KMS-11 (cell line): ENCODE measurements at regions not wholly inside any gene's neighbourhood (a gene's known extent, or its start where the extent isn't known, plus 50 kb on each side); places are given as distances from the start of the nearest gene placed in this dataset.

Experiments used
- H2AFZ ChIP-seq: fragments of 200-600 bp; sonication (generic); 2 replicates; pipeline ENCODE4 v1.6.1; 2016; ENCODE audit warnings: antibody characterized with exemption, mixed run types, low read depth
- H3K27ac ChIP-seq: fragments of 200-600 bp; sonication (generic); 2 replicates; pipeline ENCODE4 v1.6.1; 2016; ENCODE audit warnings: mild to moderate bottlenecking, mixed run types
- H3K27me3 ChIP-seq: fragments of 200-600 bp; sonication (generic); 2 replicates; pipeline ENCODE4 v1.6.1; 2017; ENCODE audit warnings: mild to moderate bottlenecking, low read depth, mixed run types, moderate library complexity; ENCODE audit not compliant: insufficient read depth
- H3K36me3 ChIP-seq: fragments of 200-600 bp; sonication (generic); 2 replicates; pipeline ENCODE4 v1.6.1; 2017; ENCODE audit warnings: mild to moderate bottlenecking, mixed run types; ENCODE audit not compliant: insufficient read depth
- H3K4me1 ChIP-seq: fragments of 200-600 bp; sonication (generic); 2 replicates; pipeline ENCODE4 v1.6.1; 2016; ENCODE audit warnings: mild to moderate bottlenecking, low read depth, mixed run types; ENCODE audit not compliant: poor library complexity, severe bottlenecking
- H3K4me2 ChIP-seq: fragments of 200-600 bp; sonication (generic); 2 replicates; pipeline ENCODE4 v1.7.0; 2016; ENCODE audit warnings: mild to moderate bottlenecking, mixed run types
- H3K4me3 ChIP-seq: fragments of 200-600 bp; sonication (generic); IDR thresholded peaks from 2 replicates; pipeline ENCODE4 v1.6.1; 2017; ENCODE audit warnings: low read depth, low read length, mixed read lengths; ENCODE audit not compliant: insufficient read depth
- H3K79me2 ChIP-seq: fragments of 200-600 bp; sonication (generic); 2 replicates; pipeline ENCODE4 v1.6.1; 2016; ENCODE audit warnings: low read depth, mixed run types; ENCODE audit not compliant: insufficient read depth
- H3K9ac ChIP-seq: fragments of 200-600 bp; sonication (generic); 2 replicates; pipeline ENCODE4 v1.6.1; 2016; ENCODE audit warnings: mild to moderate bottlenecking, mixed run types
- H4K20me1 ChIP-seq: fragments of 200-600 bp; sonication (generic); 2 replicates; pipeline ENCODE4 v1.6.1; 2016; ENCODE audit warnings: mild to moderate bottlenecking, mixed run types; ENCODE audit not compliant: insufficient read depth
- TF ChIP-seq, protein P1 (sequence below): fragments of 200-600 bp; sonication (generic); conservative IDR thresholded peaks from 2 replicates; pipeline ENCODE4 v1.6.1; 2017; ENCODE audit warnings: low read depth, mild to moderate bottlenecking, antibody characterized with exemption, low read length, moderate library complexity, mixed read lengths

DNA sequence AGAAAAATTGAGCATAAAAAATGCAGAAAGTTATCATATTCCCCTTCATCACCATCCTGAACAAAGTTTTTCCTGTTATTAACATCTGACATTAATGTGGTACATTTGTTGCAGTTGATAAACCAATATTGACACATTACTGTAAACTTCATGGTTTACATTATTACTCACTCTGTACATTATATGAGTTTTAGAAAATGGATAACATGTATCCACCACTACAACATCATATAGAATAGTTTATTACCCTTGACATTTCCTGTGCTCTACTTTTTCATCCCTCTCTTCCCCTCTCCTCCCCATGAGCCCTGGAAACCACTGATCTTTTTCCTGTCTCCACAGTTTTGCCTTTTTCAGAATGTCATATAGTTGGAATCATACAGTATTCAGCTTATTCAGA is 618.6 kb upstream of the TMEFF2 start:
- Histone ChIP-seq H3K36me3 (no peaks in the 10 kb centered on the region), H3K4me2 (no peak overlapping the region), H2AFZ (no peak overlapping the region), H3K27me3 (no peaks in the 10 kb centered on the region), H3K4me3 (no peak overlapping the region), H4K20me1 (no peaks in the 10 kb centered on the region), H3K79me2 (no peaks in the 10 kb centered on the region), H3K27ac (no peak overlapping the region), H3K9ac (no peak overlapping the region), H3K4me1 (no peaks in the 10 kb centered on the region)
- TF ChIP-seq, protein P1, sequence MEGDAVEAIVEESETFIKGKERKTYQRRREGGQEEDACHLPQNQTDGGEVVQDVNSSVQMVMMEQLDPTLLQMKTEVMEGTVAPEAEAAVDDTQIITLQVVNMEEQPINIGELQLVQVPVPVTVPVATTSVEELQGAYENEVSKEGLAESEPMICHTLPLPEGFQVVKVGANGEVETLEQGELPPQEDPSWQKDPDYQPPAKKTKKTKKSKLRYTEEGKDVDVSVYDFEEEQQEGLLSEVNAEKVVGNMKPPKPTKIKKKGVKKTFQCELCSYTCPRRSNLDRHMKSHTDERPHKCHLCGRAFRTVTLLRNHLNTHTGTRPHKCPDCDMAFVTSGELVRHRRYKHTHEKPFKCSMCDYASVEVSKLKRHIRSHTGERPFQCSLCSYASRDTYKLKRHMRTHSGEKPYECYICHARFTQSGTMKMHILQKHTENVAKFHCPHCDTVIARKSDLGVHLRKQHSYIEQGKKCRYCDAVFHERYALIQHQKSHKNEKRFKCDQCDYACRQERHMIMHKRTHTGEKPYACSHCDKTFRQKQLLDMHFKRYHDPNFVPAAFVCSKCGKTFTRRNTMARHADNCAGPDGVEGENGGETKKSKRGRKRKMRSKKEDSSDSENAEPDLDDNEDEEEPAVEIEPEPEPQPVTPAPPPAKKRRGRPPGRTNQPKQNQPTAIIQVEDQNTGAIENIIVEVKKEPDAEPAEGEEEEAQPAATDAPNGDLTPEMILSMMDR, result no peak

DNA sequence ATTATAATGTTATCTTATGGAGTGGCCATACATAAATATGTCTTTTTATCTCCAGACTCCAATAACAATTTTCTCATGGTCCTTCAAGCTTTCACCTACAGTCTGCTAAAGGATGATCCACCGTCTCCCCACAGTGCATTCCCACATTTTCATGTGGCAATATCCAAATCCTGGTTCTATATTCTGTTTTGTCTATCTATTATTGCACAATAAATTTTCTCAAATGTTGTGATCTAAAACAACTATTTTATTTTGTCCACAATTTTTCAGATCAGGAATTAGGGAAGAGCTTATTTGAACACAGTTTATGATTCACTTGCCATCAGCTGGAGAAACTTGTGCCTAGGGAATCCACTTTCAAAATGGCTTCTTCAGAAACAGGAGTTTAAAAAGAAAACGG is 614.4 kb upstream of the TMEFF2 start:
- Histone ChIP-seq H3K27me3 (no peaks in the 10 kb centered on the region), H3K4me1 (no peaks in the 10 kb centered on the region), H3K4me3 (no peak overlapping the region), H3K9ac (no peak overlapping the region), H4K20me1 (no peaks in the 10 kb centered on the region), H3K36me3 (no peaks in the 10 kb centered on the region), H3K4me2 (no peak overlapping the region), H2AFZ (no peak overlapping the region), H3K79me2 (no peaks in the 10 kb centered on the region), H3K27ac (no peak overlapping the region)
- TF ChIP-seq, protein P1, result no peak

DNA sequence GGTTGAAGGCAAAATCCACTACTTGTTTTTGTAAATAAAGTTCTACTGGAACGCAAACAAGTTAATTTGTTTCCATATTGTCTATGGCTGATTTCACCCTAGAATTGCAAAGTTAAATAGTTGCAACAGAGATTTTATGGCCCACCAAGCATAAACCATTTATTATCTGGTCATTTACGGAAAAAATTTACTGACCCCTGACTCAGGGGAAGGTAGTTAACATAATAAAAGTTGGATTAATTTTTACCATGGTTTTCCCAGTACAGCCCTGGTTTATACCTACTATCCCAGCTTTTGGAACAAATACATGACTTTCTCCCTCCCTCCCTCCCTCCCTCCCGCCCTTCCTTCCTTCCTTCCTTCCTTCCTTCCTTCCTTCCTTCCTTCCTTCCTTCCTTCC is 588.9 kb upstream of the TMEFF2 start:
- Histone ChIP-seq H3K4me3 (no peak overlapping the region), H3K36me3 (no peaks in the 10 kb centered on the region), H3K79me2 (no peaks in the 10 kb centered on the region), H3K27me3 (no peaks in the 10 kb centered on the region), H3K4me1 (no peaks in the 10 kb centered on the region), H2AFZ (no peak overlapping the region), H3K9ac (no peak overlapping the region), H3K4me2 (no peak overlapping the region), H3K27ac (no peak overlapping the region), H4K20me1 (no peaks in the 10 kb centered on the region)
- TF ChIP-seq, protein P1, result no peak

DNA sequence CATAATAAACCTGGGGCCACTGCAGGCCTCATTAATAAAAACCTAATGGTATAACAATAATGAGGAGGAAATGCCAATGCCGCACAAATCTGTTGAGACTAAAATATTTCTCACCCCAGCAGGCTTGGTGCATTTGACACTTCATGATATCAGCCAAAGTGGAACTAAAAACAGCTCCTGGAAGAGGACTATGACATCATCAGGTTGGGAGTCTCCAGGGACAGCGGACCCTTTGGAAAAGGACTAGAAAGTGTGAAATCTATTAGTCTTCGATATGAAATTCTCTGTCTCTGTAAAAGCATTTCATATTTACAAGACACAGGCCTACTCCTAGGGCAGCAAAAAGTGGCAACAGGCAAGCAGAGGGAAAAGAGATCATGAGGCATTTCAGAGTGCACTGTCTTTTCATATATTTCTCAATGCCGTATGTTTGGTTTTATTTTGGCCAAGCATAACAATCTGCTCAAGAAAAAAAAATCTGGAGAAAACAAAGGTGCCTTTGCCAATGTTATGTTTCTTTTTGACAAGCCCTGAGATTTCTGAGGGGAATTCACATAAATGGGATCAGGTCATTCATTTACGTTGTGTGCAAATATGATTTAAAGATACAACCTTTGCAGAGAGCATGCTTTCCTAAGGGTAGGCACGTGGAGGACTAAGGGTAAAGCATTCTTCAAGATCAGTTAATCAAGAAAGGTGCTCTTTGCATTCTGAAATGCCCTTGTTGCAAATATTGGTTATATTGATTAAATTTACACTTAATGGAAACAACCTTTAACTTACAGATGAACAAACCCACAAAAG is 580.9 kb upstream of the TMEFF2 start:
- TF ChIP-seq, protein P1, result no peak
- no peak overlapping the region for H3K4me3 ChIP-seq

More for the DNA sequence above, 580.9 kb upstream of the TMEFF2 start:
- no peak overlapping the region for H3K27ac ChIP-seq
- no peaks in the 10 kb centered on the region for H3K79me2 ChIP-seq
- no peak overlapping the region for H3K4me2 ChIP-seq
- no peaks in the 10 kb centered on the region for H3K36me3 ChIP-seq
- H4K20me1 ChIP-seq, result no peaks in the 10 kb centered on the region
- H3K27me3 ChIP-seq, result no peaks in the 10 kb centered on the region
- H3K4me1 ChIP-seq, result no peaks in the 10 kb centered on the region
- H2AFZ ChIP-seq, result no peak overlapping the region
- no peak overlapping the region for H3K9ac ChIP-seq
